Hepatocyte (in vitro differentiated cells): ENCODE measurements at regions not wholly inside any gene's neighbourhood (a gene's known extent, or its start where the extent isn't known, plus 50 kb on each side); places are given as distances from the start of the nearest gene placed in this dataset.

Experiments
- DNase-seq: peaks from one replicate; pipeline ENCODE4 v3.0.0-alpha.2; 2016; ENCODE audit warnings: low spot score
- H2AFZ ChIP-seq: fragments of 200-600 bp; sonication (generic); 2 replicates; pipeline ENCODE4 v1.6.0; 2016; ENCODE audit warnings: antibody characterized with exemption, mild to moderate bottlenecking
- H3K27ac ChIP-seq: fragments of 200-600 bp; sonication (generic); 2 replicates; pipeline ENCODE4 v1.5.1; 2016; ENCODE audit warnings: mild to moderate bottlenecking
- H3K27me3 ChIP-seq: fragments of 200-600 bp; sonication (generic); 2 replicates; pipeline ENCODE4 v1.6.1; 2016
- H3K36me3 ChIP-seq: fragments of 200-600 bp; sonication (generic); replicated peaks from 2 replicates; pipeline ENCODE4 v1.5.1; 2016; ENCODE audit warnings: low read depth; ENCODE audit not compliant: insufficient read depth
- H3K4me1 ChIP-seq: fragments of 200-600 bp; sonication (generic); 2 replicates; pipeline ENCODE4 v1.5.1; 2016; ENCODE audit warnings: mild to moderate bottlenecking, moderate library complexity; ENCODE audit not compliant: insufficient read depth
- H3K4me2 ChIP-seq: fragments of 200-600 bp; sonication (generic); 2 replicates; pipeline ENCODE4 v1.6.0; 2016
- H3K4me3 ChIP-seq: fragments of 200-600 bp; sonication (generic); 2 replicates; pipeline ENCODE4 v1.5.1; 2016; ENCODE audit warnings: mild to moderate bottlenecking
- H3K79me2 ChIP-seq: fragments of 200-600 bp; sonication (generic); 2 replicates; pipeline ENCODE4 v1.6.0; 2017; ENCODE audit warnings: mild to moderate bottlenecking
- H3K9me2 ChIP-seq: fragments of 200-600 bp; sonication (generic); replicated peaks from 2 replicates; pipeline ENCODE4 v1.6.0; 2017; ENCODE audit warnings: mild to moderate bottlenecking; ENCODE audit not compliant: insufficient read depth
- H3K9me3 ChIP-seq: fragments of 200-600 bp; sonication (generic); 2 replicates; pipeline ENCODE4 v1.5.1; 2016; ENCODE audit warnings: low read depth, mild to moderate bottlenecking
- H4K20me1 ChIP-seq: fragments of 200-600 bp; sonication (generic); 2 replicates; pipeline ENCODE4 v1.6.0; 2016; ENCODE audit warnings: mild to moderate bottlenecking; ENCODE audit not compliant: insufficient read depth, poor library complexity, severe bottlenecking
- CTCF ChIP-seq: fragments of 200-600 bp; sonication (generic); IDR thresholded peaks from 2 replicates; pipeline ENCODE4 v1.5.1; 2016; ENCODE audit warnings: antibody characterized with exemption, mild to moderate bottlenecking; ENCODE audit not compliant: poor library complexity
- EZH2 ChIP-seq: fragments of 200-600 bp; sonication (generic); IDR thresholded peaks from 2 replicates; pipeline ENCODE4 v1.6.1; 2016; ENCODE audit warnings: antibody characterized with exemption, mild to moderate bottlenecking, borderline replicate concordance
- EZH2phosphoT487 ChIP-seq: fragments of 200-600 bp; sonication (generic); IDR thresholded peaks from one replicate; pipeline ENCODE4 v1.6.1; 2018; ENCODE audit warnings: antibody characterized with exemption, mild to moderate bottlenecking, low read depth, moderate library complexity; ENCODE audit not compliant: unreplicated experiment, severe bottlenecking
- WGBS: methylation state at CpG from one replicate; pipeline ENCODE4 v1.1.6; 2016; ENCODE audit warnings: low lambda C conversion rate; ENCODE audit errors: missing lambda C conversion rate; 5-methylcytosine and 5-hydroxymethylcytosine counted together

- TF ChIP-seq EZH2 (no peak), CTCF (no peak), EZH2phosphoT487 (no peak)
- Histone ChIP-seq H4K20me1 (no peaks in the 10 kb centered on the region), H3K9me3 (no peaks in the 10 kb centered on the region), H3K4me3 (no peak overlapping the region), H3K27ac (no peak overlapping the region), H2AFZ (no peak overlapping the region), H3K27me3 (no peaks in the 10 kb centered on the region), H3K36me3 (no peaks in the 10 kb centered on the region), H3K79me2 (no peaks in the 10 kb centered on the region), H3K4me2 (no peak overlapping the region), H3K9me2 (no peaks in the 10 kb centered on the region), H3K4me1 (no peaks in the 10 kb centered on the region)
- no peak for DNase-seq
- 95% methylated on average over 1 of the region's 1 CpG for WGBS
These were observed 342.9 kb upstream of the DPH6 start for GRCh38 chr15:35888815-35889214.

GRCh38 chr15:35907511-35907910 is 361.5 kb upstream of the DPH6 start:
- Histone ChIP-seq H2AFZ (no peak overlapping the region), H3K27me3 (no peaks in the 10 kb centered on the region), H3K4me2 (no peak overlapping the region), H3K4me1 (no peaks in the 10 kb centered on the region), H4K20me1 (no peaks in the 10 kb centered on the region), H3K9me3 (no peaks in the 10 kb centered on the region), H3K36me3 (no peaks in the 10 kb centered on the region), H3K79me2 (no peaks in the 10 kb centered on the region), H3K4me3 (no peak overlapping the region), H3K27ac (no peak overlapping the region), H3K9me2 (no peaks in the 10 kb centered on the region)
- TF ChIP-seq EZH2 (no peak), EZH2phosphoT487 (no peak), CTCF (no peak)
- DNase-seq = no peak
- 66% methylated on average over 3 of the region's 3 CpGs for WGBS

GRCh38 chr15:35909414-35909813 is 363.4 kb upstream of the DPH6 start:
- Histone ChIP-seq H3K4me2 (no peak overlapping the region), H3K27me3 (no peaks in the 10 kb centered on the region), H2AFZ (no peak overlapping the region), H4K20me1 (no peaks in the 10 kb centered on the region), H3K4me1 (no peaks in the 10 kb centered on the region), H3K79me2 (no peaks in the 10 kb centered on the region), H3K9me2 (no peaks in the 10 kb centered on the region), H3K27ac (no peak overlapping the region), H3K36me3 (no peaks in the 10 kb centered on the region), H3K9me3 (no peaks in the 10 kb centered on the region), H3K4me3 (no peak overlapping the region)
- no peak for DNase-seq
- TF ChIP-seq EZH2phosphoT487 = no peak
- TF ChIP-seq CTCF = no peak
- TF ChIP-seq EZH2 = no peak
- 90% methylated on average over 3 of the region's 3 CpGs for WGBS

- Histone ChIP-seq H3K4me2 (no peak overlapping the region), H3K9me2 (no peaks in the 10 kb centered on the region), H3K79me2 (no peaks in the 10 kb centered on the region), H3K36me3 (no peaks in the 10 kb centered on the region), H2AFZ (no peak overlapping the region), H4K20me1 (no peaks in the 10 kb centered on the region), H3K4me1 (no peaks in the 10 kb centered on the region), H3K27me3 (no peaks in the 10 kb centered on the region), H3K27ac (no peak overlapping the region), H3K4me3 (no peak overlapping the region), H3K9me3 (no peaks in the 10 kb centered on the region)
- WGBS = 96% methylated on average over 2 of the region's 2 CpGs
- no peak for TF ChIP-seq CTCF
- no peak for TF ChIP-seq EZH2
- TF ChIP-seq EZH2phosphoT487 = no peak
- no peak for DNase-seq
These were observed 364.3 kb upstream of the DPH6 start for GRCh38 chr15:35910227-35910626.
